ACC112 (cell line): ENCODE measurements at regions not wholly inside any gene's neighbourhood (a gene's known extent, or its start where the extent isn't known, plus 50 kb on each side); places are given as distances from the start of the nearest gene placed in this dataset.
"Not testable (repeated sequence)": the region's sequence is repeated elsewhere in the genome, so short reads cannot be mapped to it uniquely, and the experiment has no call there.

Experiments
- H2AFZ ChIP-seq: fragments of 200-600 bp; sonication (generic); one replicate; pipeline ENCODE4 v1.6.0; 2017; ENCODE audit warnings: antibody characterized with exemption, low read length; ENCODE audit not compliant: unreplicated experiment
- H3K27ac ChIP-seq: fragments of 200-600 bp; sonication (generic); 2 replicates; pipeline ENCODE4 v1.5.1; 2014; ENCODE audit warnings: low read depth, mild to moderate bottlenecking, antibody characterized with exemption, low read length, moderate library complexity
- H3K27me3 ChIP-seq: fragments of 200-600 bp; sonication (generic); 2 replicates; pipeline ENCODE4 v1.6.1; 2014; ENCODE audit warnings: mild to moderate bottlenecking, antibody characterized with exemption, low read length, moderate library complexity, mixed read lengths; ENCODE audit not compliant: insufficient read depth
- H3K36me3 ChIP-seq: fragments of 200-600 bp; sonication (generic); 2 replicates; pipeline ENCODE4 v1.6.1; 2016; ENCODE audit warnings: mild to moderate bottlenecking, antibody characterized with exemption, low read length, moderate library complexity, mixed read lengths; ENCODE audit not compliant: insufficient read depth
- H3K4me1 ChIP-seq: fragments of 200-600 bp; sonication (generic); one replicate; pipeline ENCODE4 v1.6.1; 2016; ENCODE audit warnings: low read length, mixed read lengths; ENCODE audit not compliant: insufficient read depth, unreplicated experiment, control insufficient read depth
- H3K4me3 ChIP-seq: fragments of 200-600 bp; sonication (generic); 2 replicates; pipeline ENCODE4 v1.5.1; 2014; ENCODE audit warnings: mild to moderate bottlenecking, low read depth, low read length
- H3K79me2 ChIP-seq: fragments of 200-600 bp; sonication (generic); one replicate; pipeline ENCODE4 v1.6.0; 2016; ENCODE audit warnings: low read length; ENCODE audit not compliant: control insufficient read depth, unreplicated experiment, insufficient read depth

DNA sequence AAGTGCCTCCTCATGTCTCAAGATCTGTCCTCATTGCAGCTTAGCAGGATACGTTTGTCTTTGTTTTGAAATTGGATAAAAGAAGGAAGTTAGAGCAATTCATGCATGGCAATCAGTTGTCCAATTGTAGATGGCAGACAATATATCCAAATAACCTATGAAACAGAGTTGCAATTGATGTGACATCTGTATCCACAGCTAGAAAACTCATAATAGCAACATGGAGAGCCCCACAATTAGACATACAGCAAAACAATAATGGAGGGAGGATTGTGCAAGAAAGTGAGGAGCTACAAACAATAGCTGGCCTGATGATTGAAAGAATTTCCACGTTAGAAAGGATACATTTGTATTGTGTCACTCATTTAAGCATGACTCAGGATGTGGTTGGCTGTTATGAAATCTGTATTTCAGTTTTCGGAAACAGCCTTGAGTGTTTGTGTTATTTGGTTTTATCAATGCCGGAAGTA lies 132.0 kb downstream of the FAM174A start:
- Histone ChIP-seq H3K27ac (peak overlapping the region; percentile 49), H2AFZ (peak overlapping the region; percentile 47)

DNA sequence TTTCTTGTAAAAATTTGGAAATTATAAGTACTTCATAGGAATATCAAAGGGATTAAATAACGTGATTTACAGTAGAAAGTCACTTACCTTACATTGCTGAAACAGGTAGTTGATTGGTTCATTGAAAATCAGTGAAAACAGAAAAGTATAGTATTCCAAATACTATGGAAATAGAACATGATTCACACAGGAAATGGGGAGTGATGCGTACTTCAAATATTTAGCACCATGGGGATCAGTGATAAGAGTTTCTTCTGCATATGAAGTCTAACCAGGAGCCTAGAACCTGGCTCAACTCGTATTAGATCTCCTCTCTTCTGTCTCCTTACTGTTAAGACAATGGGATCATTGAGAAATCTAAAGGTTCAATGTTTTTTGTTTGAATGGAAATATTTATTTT lies 133.3 kb downstream of the FAM174A start:
- Histone ChIP-seq H3K79me2 (no peaks in the 10 kb centered on the region), H3K4me3 (no peak overlapping the region), H2AFZ (no peak overlapping the region), H3K27ac (peak overlapping the region; percentile 49), H3K36me3 (no peaks in the 10 kb centered on the region), H3K27me3 (no peaks in the 10 kb centered on the region), H3K4me1 (peaks cover 26% of the 10 kb centered on the region)

More for the DNA sequence above, 132.0 kb downstream of the FAM174A start:
- Histone ChIP-seq H3K36me3 (no peaks in the 10 kb centered on the region), H3K79me2 (no peaks in the 10 kb centered on the region), H3K4me1 (peaks cover 26% of the 10 kb centered on the region), H3K4me3 (peak overlapping the region; percentile 26; the same call in 1 of the 2 replicates), H3K27me3 (no peaks in the 10 kb centered on the region)

DNA sequence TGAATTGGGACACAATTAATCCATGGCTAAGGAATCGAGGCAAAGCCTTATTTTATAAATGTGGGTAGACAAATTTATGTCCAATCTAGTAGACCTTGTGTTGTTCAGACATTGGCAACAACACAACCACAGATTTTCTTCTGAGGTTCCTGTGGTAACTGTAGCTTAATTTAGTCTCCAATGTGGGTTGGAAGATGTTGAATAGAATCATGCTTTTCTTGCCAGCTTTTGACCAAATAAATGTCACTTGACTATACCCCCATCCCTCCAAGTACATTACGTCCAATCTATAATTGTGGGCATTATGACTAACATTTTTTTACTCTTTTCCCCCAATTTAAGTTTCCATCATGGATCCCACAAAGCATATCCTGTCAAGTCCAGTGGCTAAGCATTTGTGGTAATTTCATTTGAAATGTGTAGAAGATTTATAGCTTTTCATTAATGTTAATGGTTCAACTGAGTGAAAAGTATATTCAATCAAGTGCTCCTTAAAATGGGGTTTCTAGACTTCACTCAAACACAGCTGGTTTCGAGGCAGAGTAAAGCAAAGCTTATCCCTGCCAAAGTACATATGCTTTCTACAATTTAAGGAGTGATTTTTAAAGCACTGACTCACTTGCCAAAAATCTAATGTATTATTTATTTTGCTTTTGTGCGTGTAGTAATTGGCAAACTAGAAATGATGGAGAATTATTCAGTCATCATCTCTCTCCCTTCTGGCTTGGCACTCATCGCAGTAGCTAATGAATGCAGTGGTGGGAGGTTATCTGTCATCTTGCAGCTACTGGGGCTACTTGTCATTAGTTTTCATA lies 141.8 kb downstream of the FAM174A start:
- H3K36me3 ChIP-seq, result no peaks in the 10 kb centered on the region
- peaks cover 14% of the 10 kb centered on the region for H3K4me1 ChIP-seq
- peak overlapping the region; percentile 15; the same call in 1 of the 2 replicates for H3K27ac ChIP-seq
- peak overlapping the region; percentile 48 for H2AFZ ChIP-seq
- no peaks in the 10 kb centered on the region for H3K79me2 ChIP-seq
- no peaks in the 10 kb centered on the region for H3K27me3 ChIP-seq
- H3K4me3 ChIP-seq, result no peak overlapping the region; the same call in 1 of the 2 replicates

DNA sequence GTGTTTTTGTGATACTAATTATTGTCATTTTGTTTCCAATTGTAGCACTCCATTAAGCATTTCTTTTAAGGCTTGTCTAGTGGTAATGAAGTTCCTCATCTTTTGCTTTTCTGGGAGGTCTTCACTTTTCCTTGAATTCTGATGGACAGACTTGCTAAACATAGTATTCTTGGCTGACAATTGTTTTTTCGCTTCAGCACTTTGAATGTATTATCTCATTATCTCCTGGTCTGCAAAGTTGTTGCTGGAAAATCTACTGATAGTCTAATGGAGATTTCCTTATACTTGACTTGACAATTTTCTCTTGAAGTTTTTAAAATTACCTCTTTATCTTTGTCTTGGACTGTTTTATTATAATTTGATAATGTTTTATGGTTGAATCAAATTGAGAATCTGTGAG lies 147.5 kb downstream of the FAM174A start:
- no peaks in the 10 kb centered on the region for H3K79me2 ChIP-seq
- no peak overlapping the region for H3K27ac ChIP-seq
- peaks cover 4% of the 10 kb centered on the region for H3K4me1 ChIP-seq
- H3K27me3 ChIP-seq, result no peaks in the 10 kb centered on the region
- no peaks in the 10 kb centered on the region for H3K36me3 ChIP-seq
- H2AFZ ChIP-seq, result no peak overlapping the region
- H3K4me3 ChIP-seq, result no peak overlapping the region

DNA sequence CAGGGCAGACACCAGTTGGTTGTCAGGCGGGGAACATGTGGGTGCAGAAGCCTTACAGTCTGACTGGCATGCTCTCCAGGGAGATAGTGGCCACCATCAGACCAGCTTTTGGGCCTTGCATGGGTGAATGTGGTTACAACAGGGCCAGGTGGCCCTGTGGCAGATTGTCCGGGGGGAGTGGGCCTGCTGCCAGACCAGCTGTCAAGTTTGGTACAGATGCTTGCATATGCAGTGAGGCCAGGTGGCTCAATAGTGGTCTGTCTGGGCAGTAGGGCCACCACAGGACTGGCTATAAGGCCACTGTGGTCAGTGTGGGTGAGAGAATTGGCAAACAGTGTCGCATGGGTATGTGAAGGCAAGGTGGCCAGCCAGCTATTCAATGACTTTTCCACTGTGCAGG lies 148.7 kb downstream of the FAM174A start:
- Histone ChIP-seq H3K36me3 (no peaks in the 10 kb centered on the region), H3K27me3 (no peaks in the 10 kb centered on the region), H3K79me2 (no peaks in the 10 kb centered on the region), H3K27ac (no peak overlapping the region), H3K4me3 (no peak overlapping the region), H2AFZ (no peak overlapping the region), H3K4me1 (no peaks in the 10 kb centered on the region)

DNA sequence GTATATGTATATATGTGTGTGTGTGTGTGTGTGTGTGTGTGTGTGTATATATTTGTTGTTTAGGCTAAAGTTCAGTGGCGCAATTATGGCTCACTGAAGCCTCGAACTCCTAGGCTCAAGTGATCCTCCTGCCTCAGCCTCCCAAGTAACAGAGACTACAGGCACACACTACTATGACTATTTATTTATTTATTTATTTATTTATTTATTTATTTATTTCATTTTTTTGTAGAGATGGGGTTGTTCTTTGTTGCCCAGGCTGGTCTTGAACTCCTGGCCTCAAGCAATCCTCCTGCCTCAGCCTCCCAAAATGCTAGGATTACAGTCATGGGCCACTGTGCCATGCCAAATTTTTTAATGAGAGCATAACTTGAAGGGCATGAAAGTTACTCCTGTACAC lies 149.9 kb downstream of the FAM174A start:
- not testable (repeated sequence) for H2AFZ ChIP-seq, H3K36me3 ChIP-seq, H3K4me3 ChIP-seq, H3K79me2 ChIP-seq, H3K4me1 ChIP-seq, H3K27ac ChIP-seq, H3K27me3 ChIP-seq

DNA sequence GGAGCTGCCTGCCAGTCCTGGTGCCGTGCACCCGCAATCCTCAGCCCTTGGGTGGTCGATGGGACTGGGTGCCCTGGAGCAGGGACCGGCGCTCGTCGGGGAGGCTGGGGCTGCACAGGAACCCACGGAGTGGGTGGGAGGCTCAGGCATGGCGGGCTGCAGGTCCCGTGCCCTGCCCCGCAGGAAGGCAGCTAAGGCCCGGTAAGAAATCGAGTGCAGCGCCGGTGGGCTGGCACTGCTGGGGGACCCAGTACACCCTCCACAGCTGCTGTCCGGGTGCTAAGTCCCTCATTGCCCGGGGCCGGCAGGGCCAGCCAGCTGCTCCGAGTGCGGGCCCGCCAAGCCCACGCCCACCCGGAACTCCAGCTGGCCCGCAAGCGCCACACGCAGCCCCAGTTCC lies 153.7 kb downstream of the FAM174A start:
- peaks cover 18% of the 10 kb centered on the region for H3K4me1 ChIP-seq
- not testable (repeated sequence) for H2AFZ ChIP-seq, H3K27ac ChIP-seq, H3K27me3 ChIP-seq, H3K79me2 ChIP-seq, H3K36me3 ChIP-seq, H3K4me3 ChIP-seq

DNA sequence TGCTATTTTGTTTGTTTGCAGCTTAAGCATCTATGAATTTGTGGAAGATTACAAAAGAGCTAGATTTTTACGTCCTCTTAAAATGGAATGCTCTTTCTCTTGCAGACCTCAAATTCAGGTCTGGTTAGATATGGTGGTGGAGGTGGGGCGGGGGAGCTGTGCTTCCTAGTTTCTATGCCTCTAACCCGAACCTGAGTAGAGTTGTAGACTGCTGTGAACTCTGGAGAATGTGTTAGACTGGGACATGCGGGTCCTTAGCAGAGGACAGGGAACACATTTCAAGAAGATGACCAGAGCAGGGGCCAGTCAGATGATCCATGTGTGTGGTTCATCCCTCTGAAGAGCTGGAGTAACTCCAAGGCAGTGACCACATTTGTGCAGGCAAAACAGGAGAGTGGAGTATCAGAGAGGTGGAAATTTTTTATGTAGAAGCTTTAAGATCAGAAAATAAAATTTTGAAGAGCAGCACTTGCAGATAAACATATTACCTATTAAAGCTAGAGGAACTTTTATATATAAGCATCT lies 154.9 kb downstream of the FAM174A start:
- Histone ChIP-seq H3K79me2 (no peaks in the 10 kb centered on the region), H3K36me3 (no peaks in the 10 kb centered on the region), H2AFZ (no peak overlapping the region), H3K4me3 (no peak overlapping the region), H3K4me1 (peaks cover 18% of the 10 kb centered on the region), H3K27me3 (no peaks in the 10 kb centered on the region), H3K27ac (no peak overlapping the region)

DNA sequence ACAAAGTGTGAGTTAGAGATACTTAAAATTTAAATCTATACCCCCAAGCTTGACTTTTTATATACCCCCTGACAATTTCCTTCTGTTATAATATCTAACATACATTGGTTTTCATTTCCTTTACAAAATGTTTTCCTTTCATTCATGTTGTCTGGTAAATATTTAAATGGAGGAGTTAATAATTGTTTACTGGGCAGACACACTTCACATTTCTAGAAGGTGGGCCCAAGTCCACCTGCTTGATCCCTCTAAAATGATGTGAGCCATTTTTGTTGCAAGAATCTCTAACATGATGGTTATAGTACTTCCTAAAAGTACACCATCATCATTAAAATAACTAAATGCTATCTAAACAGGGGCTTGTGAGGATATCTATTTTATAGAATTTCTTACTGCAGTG lies 155.9 kb downstream of the FAM174A start:
- H2AFZ ChIP-seq, result no peak overlapping the region

DNA sequence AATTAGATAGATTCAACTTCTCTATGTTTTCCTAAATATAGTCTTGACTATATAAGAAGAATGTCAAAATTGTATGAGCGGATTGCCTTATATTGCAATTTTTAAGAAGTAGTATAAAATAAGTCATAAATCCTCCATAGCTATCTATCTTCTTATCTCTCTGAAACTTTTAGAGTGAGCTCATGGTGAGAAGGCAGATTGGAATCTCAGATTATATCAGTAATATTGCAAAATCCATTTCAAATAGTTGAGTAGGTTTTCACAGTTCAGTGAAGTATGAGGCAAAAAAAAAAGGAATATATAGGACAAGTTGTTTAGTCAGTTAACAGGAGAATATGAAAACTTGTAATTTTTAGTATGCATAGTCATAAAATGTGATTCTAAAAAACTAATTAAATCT lies 156.4 kb downstream of the FAM174A start:
- no peak overlapping the region for H2AFZ ChIP-seq
- H3K27me3 ChIP-seq, result no peaks in the 10 kb centered on the region
- H3K27ac ChIP-seq, result no peak overlapping the region
- no peaks in the 10 kb centered on the region for H3K36me3 ChIP-seq
- no peaks in the 10 kb centered on the region for H3K79me2 ChIP-seq
- no peak overlapping the region for H3K4me3 ChIP-seq
- peaks cover 18% of the 10 kb centered on the region for H3K4me1 ChIP-seq

More for the DNA sequence above, 155.9 kb downstream of the FAM174A start:
- H3K4me1 ChIP-seq, result peaks cover 18% of the 10 kb centered on the region
- no peaks in the 10 kb centered on the region for H3K36me3 ChIP-seq
- no peaks in the 10 kb centered on the region for H3K79me2 ChIP-seq
- no peaks in the 10 kb centered on the region for H3K27me3 ChIP-seq
- H3K4me3 ChIP-seq, result no peak overlapping the region
- H3K27ac ChIP-seq, result no peak overlapping the region

DNA sequence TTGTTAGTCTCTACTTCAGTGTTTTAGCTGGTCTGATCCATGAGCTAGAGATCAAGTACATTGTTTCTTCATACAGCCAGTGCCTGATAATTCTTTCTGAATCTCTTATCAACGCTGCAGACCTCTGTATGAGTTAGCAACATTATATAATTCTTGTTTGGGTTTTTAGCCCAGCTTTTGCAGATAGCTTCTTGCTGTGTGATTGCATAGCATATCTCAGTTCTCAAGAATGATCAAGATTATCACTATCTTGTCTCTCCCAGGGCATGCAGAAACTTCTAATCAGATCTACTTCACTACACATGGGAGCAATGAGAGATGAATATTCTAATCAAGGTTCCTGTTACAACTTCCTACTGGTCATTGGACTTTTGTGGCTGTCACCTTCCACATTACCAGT lies 158.3 kb downstream of the FAM174A start:
- peaks cover 18% of the 10 kb centered on the region for H3K4me1 ChIP-seq
- no peak overlapping the region for H2AFZ ChIP-seq
- no peaks in the 10 kb centered on the region for H3K36me3 ChIP-seq
- H3K4me3 ChIP-seq, result no peak overlapping the region
- H3K27ac ChIP-seq, result no peak overlapping the region
- H3K27me3 ChIP-seq, result no peaks in the 10 kb centered on the region
- H3K79me2 ChIP-seq, result no peaks in the 10 kb centered on the region
